ENCODE measurements at regions not wholly inside any gene's neighbourhood (a gene's known extent, or its start where the extent isn't known, plus 50 kb on each side); places are given as distances from the start of the nearest gene placed in this dataset.
"Not testable (repeated sequence)": the region's sequence is repeated elsewhere in the genome, so short reads cannot be mapped to it uniquely, and the experiment has no call there.

- DNase-seq: no peak
Observed at GRCh38 chr1:78715181-78715661, 65.6 kb downstream of the IFI44 start.

DNA sequence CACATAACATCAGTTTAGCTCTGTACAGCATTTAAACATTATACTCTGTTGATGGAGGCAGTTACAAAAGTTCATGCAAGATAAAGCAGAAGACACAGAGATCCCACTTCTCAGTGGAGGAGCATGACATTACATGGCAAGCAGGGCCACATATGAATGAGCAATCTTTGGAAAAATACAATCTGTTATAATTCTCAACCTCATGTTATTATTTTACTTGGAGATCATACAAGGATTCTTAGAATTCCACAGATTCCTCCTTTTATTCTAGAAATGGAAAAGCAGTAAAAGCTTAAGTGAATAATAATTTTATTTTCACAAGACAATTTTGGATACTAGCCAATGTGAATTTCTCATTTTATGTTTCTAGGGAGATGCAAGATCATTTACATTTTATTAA is 66.6 kb downstream of the IFI44 start:
- DNase-seq: no peak

DNA sequence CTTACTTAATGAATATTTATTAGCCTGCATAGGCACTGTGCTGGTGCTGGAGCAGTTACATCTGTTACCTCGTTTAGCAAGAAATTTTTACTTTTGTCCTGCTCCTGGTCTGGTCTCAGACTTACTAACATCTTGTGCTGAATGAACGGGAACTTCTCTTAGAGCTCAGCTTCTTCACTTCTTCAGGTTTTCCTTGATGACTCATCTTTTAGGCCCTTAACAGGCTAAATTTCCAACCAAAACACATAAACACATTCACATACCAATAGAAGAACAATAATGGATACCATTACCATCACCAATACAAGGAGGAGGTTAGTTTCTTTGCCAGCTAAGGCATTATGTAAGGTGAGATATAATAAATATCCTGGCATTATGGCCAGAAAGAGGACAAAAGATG is 68.9 kb downstream of the IFI44 start:
- DNase-seq: no peak

- no peak for DNase-seq
Observed at GRCh38 chr1:78721136-78721535, 71.5 kb downstream of the IFI44 start.

- no peak for DNase-seq
Observed at GRCh38 chr1:78722105-78722504, 72.5 kb downstream of the IFI44 start.

DNA sequence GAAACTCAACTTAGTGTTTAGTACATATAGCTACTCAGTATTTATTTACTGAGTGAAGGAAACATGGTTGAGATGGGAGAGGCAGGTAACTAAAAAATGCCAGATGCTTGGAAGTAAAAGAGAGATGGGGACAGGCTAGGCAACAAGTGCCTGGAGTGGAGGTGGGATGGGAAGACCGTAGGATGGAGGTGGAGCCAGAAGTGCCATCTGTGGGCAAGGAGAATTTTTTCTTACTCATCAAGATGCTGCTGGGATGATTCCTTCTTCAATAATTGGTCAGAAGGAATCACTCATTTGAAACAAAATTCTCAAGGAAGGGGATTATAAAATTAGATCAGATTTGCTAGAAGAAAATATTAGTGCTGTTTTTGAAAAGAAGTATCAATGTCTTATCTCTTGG is 72.9 kb downstream of the IFI44 start:
- no peak for DNase-seq

DNA sequence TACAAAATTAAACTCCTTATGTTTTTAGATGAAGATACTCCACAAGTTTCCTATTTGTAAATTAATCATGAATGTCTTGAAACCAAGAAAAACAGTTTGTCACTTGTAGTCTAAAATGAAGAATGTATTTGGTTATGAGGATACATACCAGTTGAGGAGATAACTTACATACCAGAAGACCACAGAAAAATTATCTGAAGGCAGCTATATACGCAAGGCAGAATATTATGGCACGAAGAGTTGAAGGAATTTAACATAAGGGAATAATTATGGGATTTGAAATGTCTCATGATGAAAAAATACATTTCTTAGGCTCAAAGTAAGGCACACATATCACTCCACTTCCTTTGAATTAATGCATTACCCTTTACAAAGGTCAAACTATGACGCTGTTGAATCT is 73.3 kb downstream of the IFI44 start:
- no peak for DNase-seq

DNA sequence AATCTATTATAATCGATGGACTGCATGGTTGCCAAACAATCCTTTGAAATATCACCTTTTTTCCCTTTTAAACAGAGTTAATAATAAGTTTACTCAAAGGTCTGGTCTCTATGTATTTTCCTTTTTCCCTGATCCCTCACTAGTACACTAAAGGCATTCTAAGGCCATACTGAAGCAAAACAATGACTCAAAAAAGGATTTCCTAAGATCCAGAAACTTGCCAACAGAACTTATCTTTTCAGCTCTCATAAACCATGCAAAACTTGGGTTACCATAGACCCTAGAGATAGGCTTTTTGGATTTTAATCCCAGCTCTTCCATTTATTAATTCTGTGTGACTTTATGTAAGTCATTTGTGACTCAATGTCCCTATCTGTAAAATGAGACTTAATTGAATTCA is 77.1 kb downstream of the IFI44 start:
- no peak for DNase-seq

DNA sequence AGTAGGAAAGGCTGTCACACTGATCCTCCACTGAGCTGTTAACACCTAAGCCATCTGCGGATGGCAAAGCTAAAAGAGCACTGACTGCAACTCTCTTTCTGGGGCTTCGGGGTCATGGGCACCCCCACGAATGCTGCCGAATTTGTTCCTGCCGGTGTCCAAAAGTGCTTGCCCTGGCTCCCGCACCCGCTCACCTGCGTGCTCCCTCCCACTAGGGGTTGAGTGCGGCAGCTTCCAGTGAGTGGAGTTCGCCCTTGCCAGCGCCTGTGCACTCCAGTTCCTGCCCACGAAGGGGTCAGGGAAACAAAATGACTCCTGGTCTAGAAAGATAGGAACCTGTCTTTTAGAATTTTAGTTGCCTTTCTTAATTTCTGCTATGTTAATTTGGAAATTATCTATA is 78.7 kb downstream of the IFI44 start:
- DNase-seq: no peak

GRCh38 chr1:78730054-78730453 is 80.4 kb downstream of the IFI44 start:
- no peak for DNase-seq

GRCh38 chr1:78731674-78732073 is 82.0 kb downstream of the IFI44 start:
- DNase-seq: no peak

- no peak for DNase-seq
Observed at GRCh38 chr1:78737241-78737640, 87.6 kb downstream of the IFI44 start.

DNA sequence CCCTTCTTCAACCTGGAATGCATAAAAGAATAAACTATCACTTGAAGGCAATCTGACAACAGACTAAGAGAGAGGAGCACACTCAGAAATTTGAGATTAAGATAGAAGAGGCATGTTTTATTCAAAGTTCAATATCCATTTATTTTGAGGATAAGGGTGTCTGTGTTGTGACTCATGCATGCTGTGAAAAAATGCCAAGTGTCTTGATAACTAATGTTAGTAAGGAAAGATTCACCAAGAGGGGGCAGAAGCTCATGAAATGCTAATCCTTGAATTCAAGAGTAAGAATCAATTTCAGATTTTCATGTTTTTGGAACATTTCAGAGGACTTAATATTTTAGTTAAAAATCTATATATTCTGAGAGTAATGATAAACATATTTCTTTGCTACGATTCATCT is 94.0 kb downstream of the IFI44 start:
- no peak for DNase-seq

GRCh38 chr1:78745111-78745510 is 95.5 kb downstream of the IFI44 start:
- no peak for DNase-seq

GRCh38 chr1:78753679-78754078 is 104.0 kb downstream of the IFI44 start:
- DNase-seq: not testable (repeated sequence)

DNA sequence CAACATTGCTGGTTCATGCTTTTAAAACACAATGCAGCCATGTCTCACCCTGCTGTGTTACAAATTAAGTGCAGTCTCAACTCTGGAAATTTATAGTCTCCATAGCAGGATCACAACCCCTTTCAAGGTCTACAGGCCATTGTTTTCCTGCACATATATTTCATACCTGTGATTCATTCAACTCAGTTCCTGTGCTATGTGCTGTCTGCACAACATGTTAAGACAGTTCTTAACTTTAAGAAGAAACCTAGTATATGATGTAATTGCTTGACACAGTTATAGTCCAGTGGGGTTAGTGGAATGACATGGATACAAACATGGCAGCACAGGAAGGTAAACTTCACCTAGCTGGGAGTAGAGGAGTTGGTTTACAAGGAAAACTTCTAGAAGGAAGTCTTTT is 106.4 kb downstream of the IFI44 start:
- DNase-seq: no peak

DNA sequence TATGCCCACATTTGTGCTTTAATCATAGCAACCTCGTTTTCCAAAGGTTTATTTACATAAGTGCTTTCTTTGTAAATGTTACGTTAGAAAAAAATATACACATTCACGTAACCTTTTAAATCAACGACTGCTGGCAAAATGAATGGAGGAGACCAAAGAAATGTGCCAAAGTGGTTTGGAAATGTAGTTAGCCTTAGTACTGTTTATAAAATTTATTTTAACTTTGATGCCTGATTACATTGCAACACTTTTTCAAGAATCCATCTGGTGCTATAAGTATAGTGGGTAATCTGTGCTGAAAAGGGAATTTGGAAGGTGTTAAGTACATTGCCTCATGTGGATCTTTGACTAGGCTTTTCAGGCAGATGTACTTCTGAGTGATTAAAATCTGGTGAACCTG is 108.9 kb downstream of the IFI44 start:
- no peak for DNase-seq

GRCh38 chr1:78759881-78760280 is 110.2 kb downstream of the IFI44 start:
- no peak for DNase-seq

DNA sequence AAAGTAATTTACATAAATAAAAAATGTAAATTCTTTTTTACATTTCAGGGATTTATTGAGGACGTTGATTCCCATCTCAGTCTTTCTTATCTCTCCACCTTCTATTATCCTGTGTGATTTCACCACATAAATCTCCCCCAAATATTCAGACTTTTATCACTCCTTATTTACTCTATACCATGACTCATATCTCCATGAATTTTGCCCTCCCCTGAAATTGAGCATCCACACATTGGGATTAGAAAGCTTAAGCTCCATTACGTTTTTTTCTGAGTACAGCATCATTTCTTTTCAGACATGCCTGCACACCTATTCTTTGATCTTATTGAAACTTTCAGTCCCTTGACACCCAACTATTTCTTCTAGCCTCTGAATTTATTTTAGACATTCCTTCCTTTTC is 111.2 kb downstream of the IFI44 start:
- DNase-seq: no peak

GRCh38 chr1:78762113-78762512 is 112.5 kb downstream of the IFI44 start:
- no peak for DNase-seq

GRCh38 chr1:78765489-78765888 is 115.9 kb downstream of the IFI44 start:
- DNase-seq: no peak

- no peak for DNase-seq
Observed at GRCh38 chr1:78779831-78780230, 130.2 kb downstream of the IFI44 start.

DNA sequence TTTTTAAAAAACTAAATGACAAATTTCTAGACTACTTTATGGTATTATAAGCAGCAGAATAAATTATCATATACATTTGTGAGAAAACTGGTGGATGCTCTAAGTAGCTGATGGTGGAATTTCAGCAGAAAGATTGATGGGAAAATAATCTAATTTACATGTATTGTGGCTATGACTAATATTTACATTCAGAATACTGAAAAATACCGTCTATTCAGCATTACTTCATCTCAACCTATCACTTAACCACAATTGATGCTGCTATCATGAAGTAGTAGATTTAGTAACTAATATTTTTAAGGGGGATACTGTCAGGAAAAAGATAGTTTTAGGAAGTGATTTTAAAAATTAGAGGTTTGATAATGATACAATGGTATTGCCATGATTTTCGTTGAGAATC is 137.9 kb downstream of the IFI44 start:
- DNase-seq: no peak

- no peak for DNase-seq
Observed at GRCh38 chr1:78790174-78790573, 140.5 kb downstream of the IFI44 start.

DNA sequence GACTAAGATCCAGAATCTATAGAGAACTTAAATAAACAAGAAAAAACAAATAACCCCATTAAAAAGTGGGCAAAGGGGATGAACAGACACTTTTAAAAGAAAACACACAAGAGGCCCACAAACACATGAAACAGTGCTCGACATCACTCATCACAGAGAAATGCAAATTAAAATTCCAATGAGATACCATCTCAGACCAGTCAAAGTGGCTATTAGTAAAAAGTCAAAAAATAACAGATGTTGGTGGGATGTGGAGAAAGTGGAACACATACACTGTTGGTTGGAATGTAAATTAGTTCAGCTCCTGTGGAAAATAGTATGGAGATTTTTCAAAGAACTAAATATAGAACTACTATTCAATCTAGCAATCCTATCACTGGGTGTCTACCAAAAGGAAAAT is 143.1 kb downstream of the IFI44 start:
- DNase-seq: no peak
